ENCODE measurements at regions not wholly inside any gene's neighbourhood (a gene's known extent, or its start where the extent isn't known, plus 50 kb on each side); places are given as distances from the start of the nearest gene placed in this dataset.

- no peak overlapping the region for H3K4me3 ChIP-seq (ENCODE audit: control insufficient read depth, low read depth, low read length)
- DNase-seq (ENCODE audit: low read depth): no peak
- TF ChIP-seq, protein P1, sequence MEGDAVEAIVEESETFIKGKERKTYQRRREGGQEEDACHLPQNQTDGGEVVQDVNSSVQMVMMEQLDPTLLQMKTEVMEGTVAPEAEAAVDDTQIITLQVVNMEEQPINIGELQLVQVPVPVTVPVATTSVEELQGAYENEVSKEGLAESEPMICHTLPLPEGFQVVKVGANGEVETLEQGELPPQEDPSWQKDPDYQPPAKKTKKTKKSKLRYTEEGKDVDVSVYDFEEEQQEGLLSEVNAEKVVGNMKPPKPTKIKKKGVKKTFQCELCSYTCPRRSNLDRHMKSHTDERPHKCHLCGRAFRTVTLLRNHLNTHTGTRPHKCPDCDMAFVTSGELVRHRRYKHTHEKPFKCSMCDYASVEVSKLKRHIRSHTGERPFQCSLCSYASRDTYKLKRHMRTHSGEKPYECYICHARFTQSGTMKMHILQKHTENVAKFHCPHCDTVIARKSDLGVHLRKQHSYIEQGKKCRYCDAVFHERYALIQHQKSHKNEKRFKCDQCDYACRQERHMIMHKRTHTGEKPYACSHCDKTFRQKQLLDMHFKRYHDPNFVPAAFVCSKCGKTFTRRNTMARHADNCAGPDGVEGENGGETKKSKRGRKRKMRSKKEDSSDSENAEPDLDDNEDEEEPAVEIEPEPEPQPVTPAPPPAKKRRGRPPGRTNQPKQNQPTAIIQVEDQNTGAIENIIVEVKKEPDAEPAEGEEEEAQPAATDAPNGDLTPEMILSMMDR (IDR thresholded peaks at IDR 0.05; ENCODE audit: control insufficient read depth, insufficient read depth, low read depth, low read length, missing control alignments): no peak
Measured at GRCh38 chr6:105799056-105799455, 287.1 kb upstream of the PRDM1 start.

DNA sequence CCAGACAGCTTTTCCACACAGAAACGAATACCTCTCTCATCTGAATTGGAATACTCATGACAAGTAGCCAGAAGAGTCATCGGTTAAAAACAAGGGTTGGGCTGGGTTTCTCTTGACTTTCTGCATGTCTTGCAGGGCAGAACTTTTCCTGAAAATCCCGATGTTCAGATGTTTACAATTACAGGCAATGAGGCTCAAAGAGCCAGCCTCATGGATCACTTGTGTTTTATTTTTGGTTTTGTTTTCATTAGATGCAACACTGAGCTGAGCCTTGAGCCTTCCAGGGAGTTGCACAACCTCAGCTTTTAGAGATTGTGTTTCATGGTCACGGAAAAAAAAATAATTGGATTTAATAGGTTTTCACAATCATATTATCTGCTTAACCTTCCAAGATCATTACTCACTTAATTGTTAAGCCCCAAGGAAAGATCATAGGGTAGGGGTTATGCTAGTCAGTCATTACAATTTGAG, 288.1 kb upstream of the PRDM1 start:
- no peak overlapping the region; the same call in 1 of the 2 replicates for H3K4me3 ChIP-seq (ENCODE audit: control insufficient read depth, low read depth, low read length)

DNA sequence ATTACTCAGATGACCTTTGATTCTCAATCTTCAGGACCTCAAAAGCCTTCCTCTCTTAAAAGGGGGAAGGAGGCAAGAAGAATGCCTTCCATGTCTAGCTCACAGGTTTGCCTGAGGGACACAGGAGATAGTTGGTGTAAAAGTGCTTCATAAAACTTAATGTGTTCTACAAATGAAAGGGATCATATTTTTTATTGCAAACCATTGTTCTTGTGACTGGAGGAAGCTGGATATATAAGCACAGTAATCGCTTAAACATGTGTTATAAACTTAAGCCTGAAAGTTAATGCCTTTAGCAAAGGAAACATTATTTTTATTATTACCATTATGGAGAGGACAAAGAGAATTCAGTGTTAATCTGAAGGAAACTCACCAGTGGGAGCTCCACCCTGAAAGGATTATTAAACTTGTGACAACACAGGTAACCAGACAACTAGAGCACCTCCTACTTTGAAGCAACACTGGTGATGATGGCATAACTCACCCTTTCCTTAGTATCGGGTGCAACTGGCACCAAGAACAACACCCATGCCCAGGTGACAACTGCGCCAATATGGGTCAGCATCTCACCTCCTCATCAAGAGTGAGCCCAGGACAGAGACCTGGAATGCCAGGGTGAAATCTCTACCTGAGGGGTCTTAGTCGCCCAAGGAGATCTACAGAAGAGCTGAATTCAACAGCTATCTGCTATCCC, 288.7 kb upstream of the PRDM1 start:
- H3K4me3 ChIP-seq (ENCODE audit: control insufficient read depth, low read depth, low read length): no peak overlapping the region; the same call in 1 of the 2 replicates
- DNase-seq (ENCODE audit: low read depth): no peak
- TF ChIP-seq, protein P1 (IDR thresholded peaks at IDR 0.05; ENCODE audit: control insufficient read depth, insufficient read depth, low read depth, low read length, missing control alignments): no peak

More for the DNA sequence above, 288.1 kb upstream of the PRDM1 start:
- peak; percentile 96 for DNase-seq (ENCODE audit: low read depth)
- TF ChIP-seq, protein P1 (IDR thresholded peaks at IDR 0.05; ENCODE audit: control insufficient read depth, insufficient read depth, low read depth, low read length, missing control alignments): no peak

- no peak overlapping the region for H3K4me3 ChIP-seq (ENCODE audit: control insufficient read depth, low read depth, low read length)
- TF ChIP-seq, protein P1 (IDR thresholded peaks at IDR 0.05; ENCODE audit: control insufficient read depth, insufficient read depth, low read depth, low read length, missing control alignments): no peak
- no peak for DNase-seq (ENCODE audit: low read depth)
Measured at GRCh38 chr6:105795913-105796517, 290.1 kb upstream of the PRDM1 start.

DNA sequence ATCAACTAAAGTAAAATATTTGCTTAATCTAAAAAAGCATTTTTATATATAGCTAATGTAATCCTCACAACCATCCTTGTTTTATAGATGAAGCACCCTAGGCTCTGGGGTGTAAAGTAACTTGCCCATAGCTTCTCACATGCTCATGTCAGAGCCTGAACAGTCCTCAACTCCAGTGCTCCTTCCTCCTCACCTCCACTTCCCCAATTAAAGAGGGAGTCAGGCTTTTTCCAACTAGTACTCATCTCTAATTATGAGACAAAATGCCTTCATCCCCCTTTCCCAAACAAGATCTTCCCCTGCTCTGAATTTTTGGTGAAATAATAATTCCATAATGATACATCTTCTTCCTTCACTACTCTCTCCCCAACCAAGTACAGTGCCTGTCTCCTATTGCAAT, 290.8 kb upstream of the PRDM1 start:
- no peak overlapping the region for H3K4me3 ChIP-seq (ENCODE audit: control insufficient read depth, low read depth, low read length)
- TF ChIP-seq, protein P1 (IDR thresholded peaks at IDR 0.05; ENCODE audit: control insufficient read depth, insufficient read depth, low read depth, low read length, missing control alignments): no peak
- DNase-seq (ENCODE audit: low read depth): no peak

- TF ChIP-seq, protein P1 (IDR thresholded peaks at IDR 0.05; ENCODE audit: control insufficient read depth, insufficient read depth, low read depth, low read length, missing control alignments): no peak
- no peak for DNase-seq (ENCODE audit: low read depth)
Measured at GRCh38 chr6:105794870-105795269, 291.3 kb upstream of the PRDM1 start.

More at GRCh38 chr6:105794870-105795269, 291.3 kb upstream of the PRDM1 start:
- H3K4me3 ChIP-seq (ENCODE audit: control insufficient read depth, low read depth, low read length): no peak overlapping the region

All from AG09309 (cell line).